ENCODE measurements at regions not wholly inside any gene's neighbourhood (a gene's known extent, or its start where the extent isn't known, plus 50 kb on each side); places are given as distances from the start of the nearest gene placed in this dataset.

GRCh38 chr4:31094474-31094873 lies 374.3 kb downstream of the PCDH7 start:
- Mint-ChIP-seq H3K4me1 (ENCODE audit: low read depth) (no peaks in the 10 kb centered on the region), H3K4me3 (no peak overlapping the region), H3K36me3 (ENCODE audit: low read depth) (no peaks in the 10 kb centered on the region), H3K27me3 (no peaks in the 10 kb centered on the region), H3K27ac (no peak overlapping the region), H3K9me3 (no peaks in the 10 kb centered on the region)
- intact Hi-C loops (cut with micrococcal nuclease): no loop called here

GRCh38 chr4:31097999-31098398 lies 377.8 kb downstream of the PCDH7 start:
- Mint-ChIP-seq H3K9me3 (no peaks in the 10 kb centered on the region), H3K27me3 (no peaks in the 10 kb centered on the region), H3K4me3 (no peak overlapping the region), H3K36me3 (ENCODE audit: low read depth) (no peaks in the 10 kb centered on the region), H3K4me1 (ENCODE audit: low read depth) (no peaks in the 10 kb centered on the region), H3K27ac (no peak overlapping the region)
- intact Hi-C loops (cut with micrococcal nuclease): no loop called here

GRCh38 chr4:31100536-31100935 lies 380.4 kb downstream of the PCDH7 start:
- Mint-ChIP-seq H3K4me1 (ENCODE audit: low read depth) (no peaks in the 10 kb centered on the region), H3K27me3 (no peaks in the 10 kb centered on the region), H3K9me3 (no peaks in the 10 kb centered on the region), H3K27ac (no peak overlapping the region), H3K36me3 (ENCODE audit: low read depth) (no peaks in the 10 kb centered on the region), H3K4me3 (no peak overlapping the region)
- intact Hi-C loops (cut with micrococcal nuclease): no loop called here

- no peaks in the 10 kb centered on the region for H3K36me3 Mint-ChIP-seq (ENCODE audit: low read depth)
- H3K4me3 Mint-ChIP-seq: no peak overlapping the region
- H3K4me1 Mint-ChIP-seq (ENCODE audit: low read depth): no peaks in the 10 kb centered on the region
- H3K9me3 Mint-ChIP-seq: no peaks in the 10 kb centered on the region
- no peaks in the 10 kb centered on the region for H3K27me3 Mint-ChIP-seq
- no peak overlapping the region for H3K27ac Mint-ChIP-seq
- intact Hi-C loops (cut with micrococcal nuclease): no loop called here
Measured at GRCh38 chr4:31104043-31104442, 383.9 kb downstream of the PCDH7 start.

- Mint-ChIP-seq H3K4me3 (no peak overlapping the region), H3K4me1 (ENCODE audit: low read depth) (no peaks in the 10 kb centered on the region), H3K27ac (no peak overlapping the region), H3K36me3 (ENCODE audit: low read depth) (no peaks in the 10 kb centered on the region), H3K9me3 (no peaks in the 10 kb centered on the region), H3K27me3 (no peaks in the 10 kb centered on the region)
- intact Hi-C loops (cut with micrococcal nuclease): no loop called here
Measured at GRCh38 chr4:31104577-31104976, 384.4 kb downstream of the PCDH7 start.

GRCh38 chr4:31106419-31106818 lies 386.2 kb downstream of the PCDH7 start:
- Mint-ChIP-seq H3K4me3 (no peak overlapping the region), H3K36me3 (ENCODE audit: low read depth) (no peaks in the 10 kb centered on the region), H3K9me3 (no peaks in the 10 kb centered on the region), H3K4me1 (ENCODE audit: low read depth) (no peaks in the 10 kb centered on the region), H3K27me3 (no peaks in the 10 kb centered on the region), H3K27ac (no peak overlapping the region)
- intact Hi-C loops (cut with micrococcal nuclease): no loop called here

GRCh38 chr4:31107362-31107761 lies 387.2 kb downstream of the PCDH7 start:
- no peaks in the 10 kb centered on the region for H3K27me3 Mint-ChIP-seq
- H3K27ac Mint-ChIP-seq: no peak overlapping the region
- intact Hi-C loops (cut with micrococcal nuclease): no loop called here
- no peaks in the 10 kb centered on the region for H3K9me3 Mint-ChIP-seq
- H3K36me3 Mint-ChIP-seq (ENCODE audit: low read depth): no peaks in the 10 kb centered on the region
- no peak overlapping the region for H3K4me3 Mint-ChIP-seq
- no peaks in the 10 kb centered on the region for H3K4me1 Mint-ChIP-seq (ENCODE audit: low read depth)

- H3K9me3 Mint-ChIP-seq: no peaks in the 10 kb centered on the region
- no peaks in the 10 kb centered on the region for H3K36me3 Mint-ChIP-seq (ENCODE audit: low read depth)
- H3K4me1 Mint-ChIP-seq (ENCODE audit: low read depth): no peaks in the 10 kb centered on the region
- no peaks in the 10 kb centered on the region for H3K27me3 Mint-ChIP-seq
- intact Hi-C loops (cut with micrococcal nuclease): no loop called here
- no peak overlapping the region for H3K27ac Mint-ChIP-seq
- no peak overlapping the region for H3K4me3 Mint-ChIP-seq
Measured at GRCh38 chr4:31108762-31109161, 388.6 kb downstream of the PCDH7 start.

- Mint-ChIP-seq H3K36me3 (ENCODE audit: low read depth) (no peaks in the 10 kb centered on the region), H3K4me1 (ENCODE audit: low read depth) (no peaks in the 10 kb centered on the region), H3K27me3 (no peaks in the 10 kb centered on the region), H3K27ac (no peak overlapping the region), H3K9me3 (no peaks in the 10 kb centered on the region), H3K4me3 (no peak overlapping the region)
- intact Hi-C loops (cut with micrococcal nuclease): no loop called here
Measured at GRCh38 chr4:31111790-31112189, 391.6 kb downstream of the PCDH7 start.

GRCh38 chr4:31114816-31115215 lies 394.6 kb downstream of the PCDH7 start:
- Mint-ChIP-seq H3K9me3 (no peaks in the 10 kb centered on the region), H3K4me3 (no peak overlapping the region), H3K36me3 (ENCODE audit: low read depth) (no peaks in the 10 kb centered on the region), H3K4me1 (ENCODE audit: low read depth) (no peaks in the 10 kb centered on the region), H3K27me3 (no peaks in the 10 kb centered on the region), H3K27ac (no peak overlapping the region)
- intact Hi-C loops (cut with micrococcal nuclease): no loop called here

- H3K9me3 Mint-ChIP-seq: no peaks in the 10 kb centered on the region
- intact Hi-C loops (cut with micrococcal nuclease): no loop called here
- no peak overlapping the region for H3K4me3 Mint-ChIP-seq
- no peaks in the 10 kb centered on the region for H3K36me3 Mint-ChIP-seq (ENCODE audit: low read depth)
- no peaks in the 10 kb centered on the region for H3K27me3 Mint-ChIP-seq
- no peak overlapping the region for H3K27ac Mint-ChIP-seq
- H3K4me1 Mint-ChIP-seq (ENCODE audit: low read depth): no peaks in the 10 kb centered on the region
Measured at GRCh38 chr4:31124008-31124585, 403.9 kb downstream of the PCDH7 start.

- Mint-ChIP-seq H3K9me3 (no peaks in the 10 kb centered on the region), H3K4me1 (ENCODE audit: low read depth) (no peaks in the 10 kb centered on the region), H3K36me3 (ENCODE audit: low read depth) (no peaks in the 10 kb centered on the region)
Measured at GRCh38 chr4:31125061-31125460, 404.9 kb downstream of the PCDH7 start.

GRCh38 chr4:31125496-31125895 lies 405.3 kb downstream of the PCDH7 start:
- H3K4me3 Mint-ChIP-seq: no peak overlapping the region
- intact Hi-C loops (cut with micrococcal nuclease): no loop called here
- no peaks in the 10 kb centered on the region for H3K4me1 Mint-ChIP-seq (ENCODE audit: low read depth)
- no peak overlapping the region for H3K27ac Mint-ChIP-seq
- no peaks in the 10 kb centered on the region for H3K9me3 Mint-ChIP-seq
- no peaks in the 10 kb centered on the region for H3K36me3 Mint-ChIP-seq (ENCODE audit: low read depth)
- no peaks in the 10 kb centered on the region for H3K27me3 Mint-ChIP-seq

More at GRCh38 chr4:31125061-31125460, 404.9 kb downstream of the PCDH7 start:
- Mint-ChIP-seq H3K4me3 (no peak overlapping the region), H3K27me3 (no peaks in the 10 kb centered on the region), H3K27ac (no peak overlapping the region)
- intact Hi-C loops (cut with micrococcal nuclease): no loop called here

GRCh38 chr4:31126881-31127398 lies 406.8 kb downstream of the PCDH7 start:
- no peaks in the 10 kb centered on the region for H3K4me1 Mint-ChIP-seq (ENCODE audit: low read depth)
- H3K27ac Mint-ChIP-seq: no peak overlapping the region
- H3K27me3 Mint-ChIP-seq: no peaks in the 10 kb centered on the region
- no peak overlapping the region for H3K4me3 Mint-ChIP-seq
- no peaks in the 10 kb centered on the region for H3K36me3 Mint-ChIP-seq (ENCODE audit: low read depth)
- intact Hi-C loops (cut with micrococcal nuclease): no loop called here
- H3K9me3 Mint-ChIP-seq: no peaks in the 10 kb centered on the region

- Mint-ChIP-seq H3K27me3 (no peaks in the 10 kb centered on the region), H3K27ac (no peak overlapping the region), H3K4me3 (no peak overlapping the region), H3K4me1 (ENCODE audit: low read depth) (no peaks in the 10 kb centered on the region), H3K9me3 (no peaks in the 10 kb centered on the region), H3K36me3 (ENCODE audit: low read depth) (no peaks in the 10 kb centered on the region)
- intact Hi-C loops (cut with micrococcal nuclease): no loop called here
Measured at GRCh38 chr4:31130930-31131329, 410.8 kb downstream of the PCDH7 start.
